Psoas muscle (tissue), 7 donors: ENCODE measurements at regions not wholly inside any gene's neighbourhood (a gene's known extent, or its start where the extent isn't known, plus 50 kb on each side); places are given as distances from the start of the nearest gene placed in this dataset.

ENCODE experiments used
- ATAC-seq, 4 donors: fragments of 200-7000 bp; cut with Tn5 transposase; one replicate each; pipeline ENCODE4 v1.9.1; 2020; ENCODE audit warnings: moderate library complexity in 3 of 4, mild to moderate bottlenecking in 2 of 4
- DNase-seq, 2 donors: peaks; one replicate each; pipeline ENCODE4 v3.0.0-alpha.2; 2020
- H3K27ac ChIP-seq: fragments of 200-600 bp; one replicate; pipeline ENCODE4 v1.8.0; 2022
- H3K27me3 ChIP-seq, 3 donors: fragments of 200-600 bp in 1 of 3; one replicate each; pipeline versions ENCODE4 v1.6.1 to v1.8.0; 2013 to 2022; ENCODE audit warnings: low read length in 2 of 3, mild to moderate bottlenecking in 2 of 3, moderate library complexity in 1 of 3; ENCODE audit not compliant: insufficient read depth in 3 of 3
- H3K36me3 ChIP-seq, 2 donors: fragments of 200-600 bp in 1 of 2; one replicate each; pipeline versions ENCODE4 v1.6.1 to v1.8.0; 2013 to 2022; ENCODE audit warnings: low read depth in 1 of 2, mild to moderate bottlenecking in 1 of 2, moderate library complexity in 1 of 2; ENCODE audit not compliant: insufficient read depth in 1 of 2
- H3K4me1 ChIP-seq: fragments of 200-600 bp; one replicate; pipeline ENCODE4 v1.8.0; 2022
- H3K4me3 ChIP-seq: fragments of 200-600 bp; one replicate; pipeline ENCODE4 v1.8.0; 2022; ENCODE audit warnings: mild to moderate bottlenecking
- H3K9me3 ChIP-seq: fragments of 200-600 bp; one replicate; pipeline ENCODE4 v1.8.0; 2022
- WGBS, 3 donors: extraction: QIAGEN DNeasy Blood & Tissue Kit; methylation state at CpG; one replicate each; pipeline versions ENCODE4 v1.1.6 to v1.1.7; 2013; 5-methylcytosine and 5-hydroxymethylcytosine counted together
- intact Hi-C, 2 donors: fragments of 100-400 bp; cut with DNase I; formaldehyde crosslinking; loops; one replicate each; pipeline versions ENCODE4 v1.11.0 to v1.14.2; 2022
- TF ChIP-seq, protein P1 (sequence below): fragments of 200-600 bp; IDR thresholded peaks from one replicate; pipeline ENCODE4 v1.8.0; 2022; ENCODE audit warnings: antibody characterized with exemption
- donor health status: healthy with polysubstance abuse.
- donor health status: DM: no; HTN: no; CAD: no; lungs with moderate emphysema.
- donor health status: Bipolar disorder and iron deficiency.
- donor health status: healthy.
- donor health status: DM: yes; HTN: yes; CAD: no.
- donor health status: DM: no; HTN: no; CAD: no.
- donor health status: DM: yes; HTN: yes; CAD: no.

DNA sequence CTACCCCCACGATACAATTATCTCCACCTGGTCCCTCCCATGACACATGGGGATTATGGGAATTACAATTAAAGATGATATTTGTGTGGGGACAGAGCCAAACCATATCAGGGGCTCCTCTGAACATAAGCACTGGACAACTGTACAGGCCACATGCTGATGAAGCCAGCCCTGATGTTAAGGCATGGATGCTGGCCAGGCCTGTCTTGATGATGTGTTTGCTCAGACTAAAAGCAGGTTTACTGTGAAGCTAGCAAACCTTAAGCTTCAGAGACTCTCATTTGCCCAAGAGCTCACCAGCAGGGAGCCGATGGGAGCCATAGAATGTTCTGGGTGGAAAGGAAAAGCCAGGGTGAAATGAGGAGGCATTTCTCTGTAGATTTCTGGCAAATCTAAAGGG, 135.3 kb upstream of the KCNK1 start:
- no peak for DNase-seq
- Histone ChIP-seq H3K27ac (no peak overlapping the region), H3K36me3 (no peaks in the 10 kb centered on the region), H3K9me3 (no peaks in the 10 kb centered on the region), H3K27me3 (no peaks in the 10 kb centered on the region), H3K4me1 (no peaks in the 10 kb centered on the region), H3K4me3 (no peak overlapping the region)
- intact Hi-C loops, result no loop called here
- no peak for ATAC-seq
- TF ChIP-seq, protein P1, sequence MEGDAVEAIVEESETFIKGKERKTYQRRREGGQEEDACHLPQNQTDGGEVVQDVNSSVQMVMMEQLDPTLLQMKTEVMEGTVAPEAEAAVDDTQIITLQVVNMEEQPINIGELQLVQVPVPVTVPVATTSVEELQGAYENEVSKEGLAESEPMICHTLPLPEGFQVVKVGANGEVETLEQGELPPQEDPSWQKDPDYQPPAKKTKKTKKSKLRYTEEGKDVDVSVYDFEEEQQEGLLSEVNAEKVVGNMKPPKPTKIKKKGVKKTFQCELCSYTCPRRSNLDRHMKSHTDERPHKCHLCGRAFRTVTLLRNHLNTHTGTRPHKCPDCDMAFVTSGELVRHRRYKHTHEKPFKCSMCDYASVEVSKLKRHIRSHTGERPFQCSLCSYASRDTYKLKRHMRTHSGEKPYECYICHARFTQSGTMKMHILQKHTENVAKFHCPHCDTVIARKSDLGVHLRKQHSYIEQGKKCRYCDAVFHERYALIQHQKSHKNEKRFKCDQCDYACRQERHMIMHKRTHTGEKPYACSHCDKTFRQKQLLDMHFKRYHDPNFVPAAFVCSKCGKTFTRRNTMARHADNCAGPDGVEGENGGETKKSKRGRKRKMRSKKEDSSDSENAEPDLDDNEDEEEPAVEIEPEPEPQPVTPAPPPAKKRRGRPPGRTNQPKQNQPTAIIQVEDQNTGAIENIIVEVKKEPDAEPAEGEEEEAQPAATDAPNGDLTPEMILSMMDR, result no peak
- WGBS, 3 donors, result 73 to 80% (median 75%) methylated on average over 2 of the region's 2 CpGs

DNA sequence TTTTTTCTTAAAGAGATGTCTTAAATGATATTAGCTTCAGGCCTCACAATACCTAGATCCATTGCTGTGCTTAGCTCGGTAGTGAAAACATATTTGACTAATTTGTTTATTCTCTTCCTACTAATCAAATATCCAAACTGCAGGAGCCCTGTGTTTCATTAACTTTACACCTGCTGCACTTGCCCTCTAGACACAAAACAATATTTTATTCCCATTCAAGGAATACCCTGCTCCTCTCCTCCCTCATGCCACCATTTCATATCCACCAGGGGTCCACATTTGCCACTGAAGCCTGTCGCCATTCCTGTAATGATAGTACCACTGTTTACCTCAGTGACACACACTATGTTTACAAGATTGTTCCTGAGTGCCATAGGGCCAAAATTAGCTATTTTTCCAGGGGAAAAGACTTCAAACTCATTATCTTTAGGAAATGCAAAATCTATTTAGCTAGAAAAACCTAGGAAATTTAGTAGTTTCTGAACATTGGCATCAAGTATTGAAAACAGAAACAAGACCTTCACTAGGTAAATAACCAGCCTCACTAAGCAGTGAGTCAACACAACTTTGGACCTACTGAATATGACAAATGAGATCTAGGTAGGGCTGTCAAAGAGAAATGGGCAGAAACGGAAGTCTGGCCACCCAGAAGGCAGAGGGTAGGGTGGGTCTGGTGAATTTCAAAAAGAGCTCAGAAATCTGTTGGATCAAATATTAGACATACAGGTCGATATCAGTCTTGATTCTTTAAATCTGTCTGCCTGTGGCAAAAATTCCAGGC, 134.6 kb upstream of the KCNK1 start:
- Histone ChIP-seq H3K4me1 (no peaks in the 10 kb centered on the region), H3K4me3 (no peak overlapping the region), H3K27ac (no peak overlapping the region), H3K27me3 (no peaks in the 10 kb centered on the region), H3K9me3 (no peaks in the 10 kb centered on the region), H3K36me3 (no peaks in the 10 kb centered on the region)
- ATAC-seq (no peak), DNase-seq (no peak)
- intact Hi-C loops, result no loop called here
- TF ChIP-seq, protein P1, result no peak
- 74 to 76% (median 76%) methylated on average over 4 of the region's 4 CpGs for WGBS, 3 donors

DNA sequence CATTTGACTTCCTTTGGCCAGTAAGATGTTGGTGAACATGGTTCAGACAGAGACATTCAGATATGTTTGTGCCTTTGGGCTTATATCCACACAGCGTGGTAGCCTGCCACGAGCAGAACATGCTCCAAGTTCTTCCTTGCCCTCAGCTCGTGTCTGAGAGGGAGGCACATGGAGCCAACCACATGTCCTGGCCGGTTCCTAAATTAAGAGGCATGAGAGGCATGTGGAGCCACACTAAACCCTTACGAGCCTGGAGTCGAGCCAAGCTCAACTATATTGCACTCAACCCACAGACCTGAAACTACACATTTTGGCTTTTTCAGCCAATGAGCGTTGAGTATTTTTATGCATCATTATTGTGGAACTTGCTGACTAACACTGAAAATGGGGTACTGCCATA, 133.7 kb upstream of the KCNK1 start:
- no peaks in the 10 kb centered on the region for H3K36me3 ChIP-seq
- TF ChIP-seq, protein P1, result no peak
- ATAC-seq (no peak), DNase-seq (no peak)
- H3K27me3 ChIP-seq, result no peaks in the 10 kb centered on the region
- no peak overlapping the region for H3K4me3 ChIP-seq
- no peaks in the 10 kb centered on the region for H3K9me3 ChIP-seq
- H3K27ac ChIP-seq, result no peak overlapping the region
- intact Hi-C loops, result no loop called here
- 49 to 62% (median 55%) methylated on average over 7 of the region's 7 CpGs for WGBS, 3 donors
- H3K4me1 ChIP-seq, result no peaks in the 10 kb centered on the region

DNA sequence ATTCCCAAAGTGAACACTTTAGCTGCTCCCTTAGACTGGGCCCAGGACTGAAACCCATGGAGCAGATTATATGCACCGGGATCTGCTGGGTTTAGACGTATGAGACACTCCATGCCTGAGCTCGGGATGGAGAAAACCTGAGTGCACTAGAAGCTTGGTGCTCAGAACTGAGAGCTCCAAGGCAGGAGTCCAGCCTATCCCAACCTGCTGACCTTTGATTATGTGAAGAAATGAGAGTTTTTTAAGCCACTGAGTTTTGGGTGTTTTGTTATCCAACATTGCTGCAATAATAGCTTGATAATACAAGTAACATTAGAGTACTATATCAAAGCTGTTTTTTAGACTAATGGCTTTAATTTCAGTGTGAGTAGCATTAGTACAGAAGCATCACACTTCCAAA, 131.5 kb upstream of the KCNK1 start:
- DNase-seq (no peak), ATAC-seq (no peak)
- Histone ChIP-seq H3K4me3 (no peak overlapping the region), H3K36me3 (no peaks in the 10 kb centered on the region), H3K9me3 (no peaks in the 10 kb centered on the region), H3K4me1 (no peaks in the 10 kb centered on the region), H3K27ac (no peak overlapping the region), H3K27me3 (peaks cover 0 to 3% (median 0%) of the 10 kb centered on the region in 3 donors)
- intact Hi-C loops, result no loop called here
- TF ChIP-seq, protein P1, result no peak
- WGBS, 3 donors, result 77 to 85% (median 84%) methylated on average over 3 of the region's 3 CpGs

DNA sequence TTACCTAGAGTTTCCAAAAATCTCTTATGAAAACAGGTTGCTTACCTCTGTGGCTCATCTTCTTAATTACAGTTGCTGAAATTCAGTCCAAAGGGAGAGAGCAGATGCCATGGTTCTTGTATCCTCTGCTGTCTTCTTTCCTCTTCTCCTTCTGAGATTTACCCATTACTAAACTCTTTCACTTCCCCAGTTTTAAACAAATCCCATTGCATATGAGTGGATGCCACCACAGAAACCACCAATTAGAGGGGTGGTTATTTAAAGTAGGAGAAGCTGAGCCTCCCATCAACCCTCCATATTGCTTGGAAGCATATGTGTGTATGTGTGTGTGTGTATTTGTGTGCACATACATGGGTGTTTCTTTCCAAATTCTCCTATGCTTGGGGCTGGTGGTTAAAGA, 128.5 kb upstream of the KCNK1 start:
- Histone ChIP-seq H3K4me3 (no peak overlapping the region), H3K27ac (no peak overlapping the region), H3K36me3 (no peaks in the 10 kb centered on the region), H3K9me3 (no peaks in the 10 kb centered on the region), H3K27me3 (peaks cover 0 to 3% (median 3%) of the 10 kb centered on the region in 3 donors), H3K4me1 (no peaks in the 10 kb centered on the region)
- ATAC-seq, result no peak
- TF ChIP-seq, protein P1, result no peak
- no peak for DNase-seq
- intact Hi-C loops, result no loop called here
